Stomach (tissue), 4 donors: ENCODE measurements at regions not wholly inside any gene's neighbourhood (a gene's known extent, or its start where the extent isn't known, plus 50 kb on each side); places are given as distances from the start of the nearest gene placed in this dataset.

Source experiments
- CTCF ChIP-seq, 7 experiments: fragments of 450-650 bp in 4 of 7; fragments of 200-600 bp in 3 of 7; sonication (generic) in 3 of 7; IDR thresholded peaks; one replicate each; pipeline ENCODE4 v1.5.1; 2016 to 2019; ENCODE audit warnings: antibody characterized with exemption in 7 of 7, control low read depth in 2 of 7, mild to moderate bottlenecking in 1 of 7
- EP300 ChIP-seq: sonication (generic); formaldehyde crosslinking; IDR thresholded peaks from one replicate; pipeline ENCODE4 v1.6.1; 2017; ENCODE audit warnings: antibody characterized with exemption

- TF ChIP-seq CTCF (IDR thresholded peaks at IDR 0.05) = no peak
- TF ChIP-seq EP300 = no peak
Measured at GRCh38 chr12:19926266-19926665, 442.1 kb upstream of the PDE3A start.
